ENCODE measurements at regions not wholly inside any gene's neighbourhood (a gene's known extent, or its start where the extent isn't known, plus 50 kb on each side); places are given as distances from the start of the nearest gene placed in this dataset.
A peak's percentile ranks its signal among the peaks of the same experiment; 100 is the strongest.

GRCh38 chr11:45394294-45395085, 108.3 kb upstream of the SYT13 start (continued):
- TF ChIP-seq CSRNP1 (CRISPR knock-in tag; IDR thresholded peaks at IDR 0.05) (no peak), ZNF235 (CRISPR knock-in tag; IDR thresholded peaks at IDR 0.05; ENCODE audit: borderline replicate concordance) (no peak), KDM2A (CRISPR knock-in tag; IDR thresholded peaks at IDR 0.05; ENCODE audit: borderline replicate concordance, low read depth) (no peak), ZNF746 (CRISPR knock-in tag; IDR thresholded peaks at IDR 0.05) (peak; percentile 71), ZNF572 (CRISPR knock-in tag; IDR thresholded peaks at IDR 0.05) (no peak), MTF1 (CRISPR knock-in tag; IDR thresholded peaks at IDR 0.05) (no peak), TGIF2 (CRISPR knock-in tag; IDR thresholded peaks at IDR 0.05) (no peak), MEIS1 (CRISPR knock-in tag; IDR thresholded peaks at IDR 0.05; ENCODE audit: borderline replicate concordance) (no peak; the same call in 1 of the 2 replicates), CBX1 (IDR thresholded peaks at IDR 0.05; ENCODE audit: low read depth) (no peak), MTF2 (CRISPR knock-in tag; IDR thresholded peaks at IDR 0.05; ENCODE audit: borderline replicate concordance) (no peak), ZNF496 (CRISPR knock-in tag; IDR thresholded peaks at IDR 0.05; ENCODE audit: insufficient replicate concordance) (no peak), ZFP82 (CRISPR knock-in tag; IDR thresholded peaks at IDR 0.05; ENCODE audit: borderline replicate concordance) (no peak), ISL2 (CRISPR knock-in tag; IDR thresholded peaks at IDR 0.05) (peak; percentile 35; the same call in 1 of the 2 replicates), RBM22 (optimal IDR thresholded peaks at IDR 0.05; ENCODE audit: low read length) (no peak), SMAD1 (CRISPR knock-in tag; IDR thresholded peaks at IDR 0.05; ENCODE audit: borderline replicate concordance, low read depth) (no peak), GTF2F1 (IDR thresholded peaks at IDR 0.05; ENCODE audit: low read length) (no peak), POLR2AphosphoS2 (IDR thresholded peaks at IDR 0.05; ENCODE audit: low read depth, low read length) (no peak), CREB1 (IDR thresholded peaks at IDR 0.05) (no peak), CREB1 (CRISPR knock-in tag; IDR thresholded peaks at IDR 0.05) (no peak)
- TF ChIP-seq, protein P1, sequence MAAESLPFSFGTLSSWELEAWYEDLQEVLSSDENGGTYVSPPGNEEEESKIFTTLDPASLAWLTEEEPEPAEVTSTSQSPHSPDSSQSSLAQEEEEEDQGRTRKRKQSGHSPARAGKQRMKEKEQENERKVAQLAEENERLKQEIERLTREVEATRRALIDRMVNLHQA (CRISPR knock-in tag; IDR thresholded peaks at IDR 0.05), result no peak
- TF ChIP-seq, protein P2, sequence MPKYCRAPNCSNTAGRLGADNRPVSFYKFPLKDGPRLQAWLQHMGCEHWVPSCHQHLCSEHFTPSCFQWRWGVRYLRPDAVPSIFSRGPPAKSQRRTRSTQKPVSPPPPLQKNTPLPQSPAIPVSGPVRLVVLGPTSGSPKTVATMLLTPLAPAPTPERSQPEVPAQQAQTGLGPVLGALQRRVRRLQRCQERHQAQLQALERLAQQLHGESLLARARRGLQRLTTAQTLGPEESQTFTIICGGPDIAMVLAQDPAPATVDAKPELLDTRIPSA (CRISPR knock-in tag; IDR thresholded peaks at IDR 0.05; ENCODE audit: borderline replicate concordance), result no peak
- TF ChIP-seq, protein P3, sequence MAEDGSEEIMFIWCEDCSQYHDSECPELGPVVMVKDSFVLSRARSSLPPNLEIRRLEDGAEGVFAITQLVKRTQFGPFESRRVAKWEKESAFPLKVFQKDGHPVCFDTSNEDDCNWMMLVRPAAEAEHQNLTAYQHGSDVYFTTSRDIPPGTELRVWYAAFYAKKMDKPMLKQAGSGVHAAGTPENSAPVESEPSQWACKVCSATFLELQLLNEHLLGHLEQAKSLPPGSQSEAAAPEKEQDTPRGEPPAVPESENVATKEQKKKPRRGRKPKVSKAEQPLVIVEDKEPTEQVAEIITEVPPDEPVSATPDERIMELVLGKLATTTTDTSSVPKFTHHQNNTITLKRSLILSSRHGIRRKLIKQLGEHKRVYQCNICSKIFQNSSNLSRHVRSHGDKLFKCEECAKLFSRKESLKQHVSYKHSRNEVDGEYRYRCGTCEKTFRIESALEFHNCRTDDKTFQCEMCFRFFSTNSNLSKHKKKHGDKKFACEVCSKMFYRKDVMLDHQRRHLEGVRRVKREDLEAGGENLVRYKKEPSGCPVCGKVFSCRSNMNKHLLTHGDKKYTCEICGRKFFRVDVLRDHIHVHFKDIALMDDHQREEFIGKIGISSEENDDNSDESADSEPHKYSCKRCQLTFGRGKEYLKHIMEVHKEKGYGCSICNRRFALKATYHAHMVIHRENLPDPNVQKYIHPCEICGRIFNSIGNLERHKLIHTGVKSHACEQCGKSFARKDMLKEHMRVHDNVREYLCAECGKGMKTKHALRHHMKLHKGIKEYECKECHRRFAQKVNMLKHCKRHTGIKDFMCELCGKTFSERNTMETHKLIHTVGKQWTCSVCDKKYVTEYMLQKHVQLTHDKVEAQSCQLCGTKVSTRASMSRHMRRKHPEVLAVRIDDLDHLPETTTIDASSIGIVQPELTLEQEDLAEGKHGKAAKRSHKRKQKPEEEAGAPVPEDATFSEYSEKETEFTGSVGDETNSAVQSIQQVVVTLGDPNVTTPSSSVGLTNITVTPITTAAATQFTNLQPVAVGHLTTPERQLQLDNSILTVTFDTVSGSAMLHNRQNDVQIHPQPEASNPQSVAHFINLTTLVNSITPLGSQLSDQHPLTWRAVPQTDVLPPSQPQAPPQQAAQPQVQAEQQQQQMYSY (CRISPR knock-in tag; IDR thresholded peaks at IDR 0.05), result no peak
